ENCODE measurements at regions not wholly inside any gene's neighbourhood (a gene's known extent, or its start where the extent isn't known, plus 50 kb on each side); places are given as distances from the start of the nearest gene placed in this dataset.

- no peak for TF ChIP-seq ATOH8 (CRISPR knock-in tag; IDR thresholded peaks at IDR 0.05; ENCODE audit: low read depth)
Observed at GRCh38 chr9:96023486-96023885, 148.0 kb downstream of the ERCC6L2 start (continued).

GRCh38 chr9:96022445-96023051, 147.1 kb downstream of the ERCC6L2 start:
- TF ChIP-seq FOXS1 (CRISPR knock-in tag; IDR thresholded peaks at IDR 0.05) (no peak), NPAS2 (CRISPR knock-in tag; IDR thresholded peaks at IDR 0.05; ENCODE audit: borderline replicate concordance) (no peak), CTCF (IDR thresholded peaks at IDR 0.05) (no peak), FOSL2 (IDR thresholded peaks at IDR 0.05) (no peak), FOSL2 (CRISPR knock-in tag; IDR thresholded peaks at IDR 0.05) (no peak), HOXB13 (CRISPR knock-in tag; IDR thresholded peaks at IDR 0.05; ENCODE audit: low read depth) (no peak), BCL3 (IDR thresholded peaks at IDR 0.05) (no peak), ATOH8 (CRISPR knock-in tag; IDR thresholded peaks at IDR 0.05; ENCODE audit: low read depth) (no peak), CEBPB (IDR thresholded peaks at IDR 0.05) (no peak), REST (IDR thresholded peaks at IDR 0.05) (no peak), ZSCAN20 (CRISPR knock-in tag; IDR thresholded peaks at IDR 0.05) (no peak), NR3C1 (IDR thresholded peaks at IDR 0.05) (no peak), FOSB (CRISPR knock-in tag; IDR thresholded peaks at IDR 0.05) (no peak), MAZ (IDR thresholded peaks at IDR 0.05; ENCODE audit: borderline replicate concordance, low read depth, low read length) (no peak)
- Histone ChIP-seq H3K9me3 (no peaks in the 10 kb centered on the region), H3K4me3 (no peak overlapping the region), H3K4me2 (no peak overlapping the region), H3K27ac (no peak overlapping the region), H3K4me1 (no peaks in the 10 kb centered on the region)
- ATAC-seq (no peak), DNase-seq (ENCODE audit: low read depth in 1 of 2, low spot score in 1 of 2) (no peak), FAIRE-seq (no peak)
- POLR2A ChIA-PET: no interaction called here
- CTCF ChIA-PET: no interaction called here
- WGBS (ENCODE audit: missing lambda C conversion rate): 94% methylated on average over 25 of the region's 26 CpGs
